Adrenal gland (tissue), 9 donors: ENCODE measurements at regions not wholly inside any gene's neighbourhood (a gene's known extent, or its start where the extent isn't known, plus 50 kb on each side); places are given as distances from the start of the nearest gene placed in this dataset.

Source experiments
- DNase-seq, 7 donors: peaks; one replicate each; pipeline ENCODE4 v3.0.0-alpha.2; 2019 to 2020
- H3K27ac ChIP-seq, 5 donors: fragments of 200-600 bp; sonication (generic) in 4 of 5; 1 replicate in 3 of 5; 2 replicates in 2 of 5; pipeline versions ENCODE4 v1.5.1 to v1.8.0; 2016 to 2020; ENCODE audit warnings: mild to moderate bottlenecking in 1 of 5
- H3K27me3 ChIP-seq: fragments of 200-600 bp; 2 replicates; pipeline ENCODE4 v1.8.0; 2021
- H3K36me3 ChIP-seq, 2 donors: fragments of 200-600 bp; replicated peaks in 1 of 2; 1 replicate in 1 of 2; 2 replicates in 1 of 2; pipeline versions ENCODE4 v1.5.1 to v1.8.0; 2018 to 2022
- H3K4me1 ChIP-seq, 2 donors: fragments of 200-600 bp; replicated peaks in 1 of 2; 1 replicate in 1 of 2; 2 replicates in 1 of 2; pipeline versions ENCODE4 v1.5.1 to v1.8.0; 2018 to 2021
- H3K4me3 ChIP-seq, 4 donors: fragments of 200-600 bp; sonication (generic) in 3 of 4; one replicate each; pipeline ENCODE4 v1.5.1; 2016 to 2018
- H3K9me3 ChIP-seq, 3 donors: fragments of 200-600 bp; sonication (generic) in 1 of 3; replicated peaks in 1 of 3; 1 replicate in 2 of 3; 2 replicates in 1 of 3; pipeline versions ENCODE4 v1.5.1 to v1.8.0; 2016 to 2021
- POLR2A ChIP-seq, 2 donors: fragments of 450-650 bp; IDR thresholded peaks; one replicate each; pipeline ENCODE4 v1.6.1; 2017; ENCODE audit warnings: antibody characterized with exemption in 2 of 2, mild to moderate bottlenecking in 2 of 2, moderate library complexity in 1 of 2
- WGBS, 4 donors: extraction: QIAGEN DNeasy Blood & Tissue Kit in 2 of 4; methylation state at CpG; one replicate each; pipeline versions ENCODE4 v1.1.5 to v1.1.7; 2013 to 2017; 5-methylcytosine and 5-hydroxymethylcytosine counted together
- intact Hi-C, 2 donors: fragments of 100-400 bp; cut with DNase I; formaldehyde crosslinking; loops; one replicate each; pipeline versions ENCODE4 v1.14.1 to v1.15.0; 2022 to 2023
- TF ChIP-seq, protein P1 (sequence below), 6 experiments: fragments of 450-650 bp in 4 of 6; fragments of 200-600 bp in 2 of 6; sonication (generic) in 1 of 6; IDR thresholded peaks; 1 replicate in 5 of 6; 2 replicates in 1 of 6; pipeline versions ENCODE4 v1.5.1 to v1.8.0; 2016 to 2021; ENCODE audit warnings: antibody characterized with exemption in 6 of 6, mild to moderate bottlenecking in 2 of 6, moderate library complexity in 1 of 6
- donor health status: healthy with polysubstance abuse.
- donor health status: Bipolar disorder and iron deficiency.
- donor health status: DM: yes; HTN: yes; CAD: no.
- donor health status: DM: no; HTN: no; CAD: no.
- donor health status: DM: no; HTN: no; CAD: no.

DNA sequence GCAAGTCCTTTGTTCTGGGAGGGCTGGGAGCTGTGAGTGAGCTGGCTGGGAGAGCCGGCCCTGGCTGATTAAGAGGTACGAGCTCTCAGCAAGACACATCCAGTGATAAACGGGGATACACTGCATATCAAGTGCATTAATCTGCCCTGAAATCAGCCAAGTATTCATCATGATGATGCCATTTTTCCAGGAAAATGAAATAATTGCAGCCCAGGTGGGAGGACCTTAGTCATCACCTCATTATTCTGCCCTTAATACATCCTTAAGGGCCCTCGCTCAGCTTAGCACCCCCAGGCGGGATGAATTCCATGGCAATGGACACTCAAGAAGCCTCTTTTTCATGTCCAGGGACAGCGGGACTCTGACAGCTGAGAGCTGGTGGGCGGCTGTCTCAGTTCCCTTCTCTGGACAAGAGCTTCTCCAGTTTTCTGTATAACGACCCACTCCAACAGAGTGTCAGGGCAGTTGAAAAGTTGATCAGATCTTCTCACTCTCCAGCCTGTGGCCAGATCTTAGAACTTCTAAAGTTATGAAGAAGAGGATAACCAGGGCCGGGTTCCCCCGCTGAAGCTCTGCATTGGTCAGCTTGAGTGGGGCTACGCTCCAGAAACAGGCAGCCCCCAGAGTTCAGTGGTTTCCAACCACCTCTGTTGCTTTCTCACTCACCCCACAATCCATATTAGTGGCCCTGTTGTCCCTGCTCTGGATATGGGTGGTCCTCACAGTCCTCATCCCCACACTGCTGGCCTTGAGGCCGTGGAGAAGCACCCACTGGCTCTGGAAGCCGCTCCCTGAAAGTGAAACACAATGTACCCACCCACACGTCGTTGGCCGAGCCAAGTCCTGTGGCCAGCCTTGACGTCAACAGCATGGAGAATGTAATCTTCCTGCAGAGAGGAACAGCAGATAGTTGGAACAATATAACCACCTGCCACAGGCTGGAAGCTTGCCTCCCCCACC, 306.2 kb upstream of the DIO3 start:
- Histone ChIP-seq H3K4me1 (no peaks in the 10 kb centered on the region), H3K27me3 (no peaks in the 10 kb centered on the region), H3K4me3 (no peak overlapping the region), H3K9me3 (no peaks in the 10 kb centered on the region), H3K27ac (no peak overlapping the region), H3K36me3 (no peaks in the 10 kb centered on the region)
- intact Hi-C loops = no loop called here
- 70 to 79% (median 76%) methylated on average over 17 of the region's 17 CpGs for WGBS, 4 donors
- DNase-seq = no peak
- no peak for TF ChIP-seq POLR2A (IDR thresholded peaks at IDR 0.05)
- TF ChIP-seq, protein P1, sequence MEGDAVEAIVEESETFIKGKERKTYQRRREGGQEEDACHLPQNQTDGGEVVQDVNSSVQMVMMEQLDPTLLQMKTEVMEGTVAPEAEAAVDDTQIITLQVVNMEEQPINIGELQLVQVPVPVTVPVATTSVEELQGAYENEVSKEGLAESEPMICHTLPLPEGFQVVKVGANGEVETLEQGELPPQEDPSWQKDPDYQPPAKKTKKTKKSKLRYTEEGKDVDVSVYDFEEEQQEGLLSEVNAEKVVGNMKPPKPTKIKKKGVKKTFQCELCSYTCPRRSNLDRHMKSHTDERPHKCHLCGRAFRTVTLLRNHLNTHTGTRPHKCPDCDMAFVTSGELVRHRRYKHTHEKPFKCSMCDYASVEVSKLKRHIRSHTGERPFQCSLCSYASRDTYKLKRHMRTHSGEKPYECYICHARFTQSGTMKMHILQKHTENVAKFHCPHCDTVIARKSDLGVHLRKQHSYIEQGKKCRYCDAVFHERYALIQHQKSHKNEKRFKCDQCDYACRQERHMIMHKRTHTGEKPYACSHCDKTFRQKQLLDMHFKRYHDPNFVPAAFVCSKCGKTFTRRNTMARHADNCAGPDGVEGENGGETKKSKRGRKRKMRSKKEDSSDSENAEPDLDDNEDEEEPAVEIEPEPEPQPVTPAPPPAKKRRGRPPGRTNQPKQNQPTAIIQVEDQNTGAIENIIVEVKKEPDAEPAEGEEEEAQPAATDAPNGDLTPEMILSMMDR (IDR thresholded peaks at IDR 0.05) = no peak

DNA sequence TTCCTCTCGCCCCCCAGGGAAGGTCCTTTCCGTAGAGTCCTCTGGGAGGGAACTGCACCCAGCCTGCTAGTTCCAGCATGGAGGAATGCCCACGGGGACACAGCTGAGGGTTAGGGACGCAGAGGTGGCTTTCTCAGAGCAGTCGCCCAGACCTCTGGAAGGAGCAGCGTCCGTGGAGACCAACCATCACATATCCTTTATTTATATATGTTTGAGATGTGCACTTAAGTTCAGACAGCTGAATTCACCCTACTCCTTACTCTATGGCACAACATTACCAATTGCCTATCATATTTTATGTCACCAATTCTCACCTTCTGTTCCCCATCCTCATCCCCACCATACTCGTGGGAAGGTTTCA, 305.6 kb upstream of the DIO3 start:
- WGBS, 4 donors = 77 to 80% (median 79%) methylated on average over 8 of the region's 8 CpGs
- Histone ChIP-seq H3K4me1 (no peaks in the 10 kb centered on the region), H3K27me3 (no peaks in the 10 kb centered on the region), H3K4me3 (no peak overlapping the region), H3K27ac (no peak overlapping the region), H3K36me3 (no peaks in the 10 kb centered on the region), H3K9me3 (no peaks in the 10 kb centered on the region)
- intact Hi-C loops = no loop called here
- no peak for DNase-seq
- TF ChIP-seq, protein P1 (IDR thresholded peaks at IDR 0.05) = no peak
- no peak for TF ChIP-seq POLR2A (IDR thresholded peaks at IDR 0.05)

- Histone ChIP-seq H3K27me3 (no peaks in the 10 kb centered on the region), H3K27ac (no peak overlapping the region), H3K4me1 (no peaks in the 10 kb centered on the region), H3K9me3 (no peaks in the 10 kb centered on the region), H3K4me3 (no peak overlapping the region), H3K36me3 (no peaks in the 10 kb centered on the region)
- intact Hi-C loops = no loop called here
- 44 to 61% (median 54%) methylated on average over 5 of the region's 5 CpGs for WGBS, 4 donors
- TF ChIP-seq POLR2A (IDR thresholded peaks at IDR 0.05) = no peak
- TF ChIP-seq, protein P1 (IDR thresholded peaks at IDR 0.05) = no peak
- DNase-seq = no peak
Measured at GRCh38 chr14:101256266-101256665, 305.0 kb upstream of the DIO3 start.

GRCh38 chr14:101257551-101257950, 303.7 kb upstream of the DIO3 start:
- Histone ChIP-seq H3K27ac (no peak overlapping the region), H3K4me1 (no peaks in the 10 kb centered on the region), H3K4me3 (no peak overlapping the region), H3K36me3 (no peaks in the 10 kb centered on the region), H3K9me3 (no peaks in the 10 kb centered on the region), H3K27me3 (no peaks in the 10 kb centered on the region)
- 72 to 79% (median 78%) methylated on average over 4 to 6 of the region's 6 CpGs for WGBS, 4 donors
- intact Hi-C loops = no loop called here
- DNase-seq = no peak
- TF ChIP-seq POLR2A (IDR thresholded peaks at IDR 0.05) = no peak
- TF ChIP-seq, protein P1 (IDR thresholded peaks at IDR 0.05) = no peak
